NT2/D1 (cell line): ENCODE measurements at regions not wholly inside any gene's neighbourhood (a gene's known extent, or its start where the extent isn't known, plus 50 kb on each side); places are given as distances from the start of the nearest gene placed in this dataset.

Source experiments
- SUZ12 ChIP-seq: IDR thresholded peaks from 2 replicates; pipeline ENCODE4 v1.6.1; 2011; ENCODE audit not compliant: insufficient read length, insufficient read depth; ENCODE audit errors: extremely low read depth
- YY1 ChIP-seq: IDR thresholded peaks from 2 replicates; pipeline ENCODE4 v1.6.1; 2011; ENCODE audit not compliant: insufficient read length, insufficient read depth
- ZNF274 ChIP-seq: IDR thresholded peaks from 2 replicates; pipeline ENCODE4 v1.6.1; 2011; ENCODE audit warnings: mild to moderate bottlenecking, low read depth, low read length

- TF ChIP-seq ZNF274 = no peak
- TF ChIP-seq SUZ12 = no peak
- TF ChIP-seq YY1 = no peak
These were observed 67.2 kb upstream of the WSB1 start for GRCh38 chr17:27226611-27227230.
